GM21423 (cell line): ENCODE measurements at regions not wholly inside any gene's neighbourhood (a gene's known extent, or its start where the extent isn't known, plus 50 kb on each side); places are given as distances from the start of the nearest gene placed in this dataset.

Experiments used
- ATAC-seq: cut with Tn5 transposase; IDR thresholded peaks from one replicate; pipeline ENCODE4 v1.9.1; 2021; ENCODE audit warnings: mild to moderate bottlenecking, moderate library complexity; ENCODE audit not compliant: unreplicated experiment

- ATAC-seq = no peak
These were observed 267.7 kb downstream of the TLE3 start for GRCh38 chr15:69829974-69830373.

DNA sequence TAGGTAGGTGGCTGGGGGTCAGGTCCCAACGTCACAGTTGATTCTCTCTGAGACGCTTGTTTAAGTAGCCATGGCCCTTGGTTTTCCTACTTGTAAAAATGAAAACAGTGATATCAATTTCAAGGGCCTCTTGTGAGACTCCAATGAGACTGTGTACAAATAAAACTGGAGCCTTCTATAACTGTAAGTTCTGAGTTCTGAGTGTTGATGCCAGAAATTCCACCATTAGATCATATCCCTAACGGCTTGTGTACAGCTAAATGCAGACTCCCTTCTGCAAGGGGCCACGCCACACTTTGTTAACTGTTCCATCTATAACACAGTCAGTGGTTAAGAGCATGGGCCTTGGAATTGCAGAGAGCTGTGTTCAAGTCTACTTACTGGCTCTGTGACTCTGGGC, 267.3 kb downstream of the TLE3 start:
- no peak for ATAC-seq

GRCh38 chr15:69830876-69831275, 266.8 kb downstream of the TLE3 start:
- ATAC-seq = no peak

DNA sequence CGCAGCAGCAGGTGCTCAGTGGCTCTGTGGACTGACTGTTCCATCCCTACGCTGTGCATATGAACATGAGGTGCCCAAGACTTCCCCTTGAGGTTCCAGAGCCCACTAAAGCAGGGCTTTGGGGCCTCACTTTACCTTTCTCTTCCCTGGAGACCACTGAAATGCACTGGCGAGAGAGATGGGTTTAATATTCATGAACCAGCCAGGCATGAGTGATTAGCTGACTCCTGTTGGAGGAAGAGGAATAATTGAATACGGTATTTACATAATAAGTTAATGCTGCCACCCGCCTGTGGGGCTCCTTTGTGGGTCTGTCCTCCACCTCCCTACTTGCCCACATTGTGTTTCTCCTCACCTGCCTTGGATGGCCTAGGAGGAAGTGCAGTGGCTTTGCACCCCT, 263.4 kb downstream of the TLE3 start:
- no peak for ATAC-seq

- no peak for ATAC-seq
These were observed 263.0 kb downstream of the TLE3 start for GRCh38 chr15:69834761-69835160.

DNA sequence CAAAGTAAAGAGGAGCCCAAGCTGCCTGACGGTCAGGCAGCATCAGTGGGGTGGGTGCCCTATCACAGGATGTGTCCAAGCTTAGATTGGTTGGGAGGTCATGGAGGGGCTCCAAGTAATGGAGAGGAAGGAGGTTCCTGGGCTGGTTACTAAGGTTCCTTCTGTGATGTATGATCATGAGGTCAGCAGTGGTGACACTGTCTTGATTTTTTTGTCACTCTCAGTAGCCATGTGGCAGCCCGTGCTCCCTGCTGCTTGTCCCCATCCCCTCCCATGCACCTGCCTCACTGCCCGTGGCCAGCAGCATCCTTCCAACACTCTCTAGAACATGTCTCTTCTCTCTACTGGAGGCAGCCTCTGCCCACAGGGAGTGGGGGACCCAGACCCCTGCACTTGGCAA, 261.7 kb downstream of the TLE3 start:
- ATAC-seq = no peak

DNA sequence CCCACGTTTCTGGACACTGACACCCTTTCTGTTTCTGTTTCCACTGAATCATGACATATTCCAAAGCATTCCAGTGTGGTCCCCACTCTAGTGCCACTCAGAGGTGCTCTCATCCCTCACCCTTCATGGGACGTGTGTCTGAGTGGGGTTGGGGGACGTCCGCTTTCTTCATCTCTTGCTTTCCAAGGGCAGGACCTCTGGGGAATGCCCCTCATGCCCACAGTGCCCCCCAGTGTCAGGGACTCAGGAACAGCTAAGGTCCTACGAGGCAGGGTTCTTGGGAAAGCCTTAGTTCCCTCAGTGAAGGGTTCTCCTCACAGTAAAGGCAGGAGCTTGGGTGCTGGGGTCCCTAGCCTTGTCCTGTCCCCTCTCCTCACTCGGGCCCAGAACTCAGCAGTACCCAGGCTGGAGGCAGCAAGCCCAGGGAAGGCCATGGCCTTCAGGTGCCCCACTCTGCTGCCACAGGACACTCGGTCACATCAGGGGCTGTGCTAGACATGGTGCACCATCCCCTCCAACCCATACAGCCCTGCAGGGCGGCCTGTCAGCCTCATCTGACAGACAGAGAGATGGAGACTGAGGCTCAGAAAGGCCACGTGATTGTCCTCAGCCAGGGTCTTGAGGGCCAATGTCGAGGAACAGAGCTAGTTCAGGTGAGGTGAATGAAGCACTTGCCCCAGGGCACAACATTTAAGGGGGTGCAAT, 261.0 kb downstream of the TLE3 start:
- no peak for ATAC-seq

- ATAC-seq = no peak
These were observed 259.4 kb downstream of the TLE3 start for GRCh38 chr15:69838338-69838737.

- no peak for ATAC-seq
These were observed 258.7 kb downstream of the TLE3 start for GRCh38 chr15:69838994-69839393.

DNA sequence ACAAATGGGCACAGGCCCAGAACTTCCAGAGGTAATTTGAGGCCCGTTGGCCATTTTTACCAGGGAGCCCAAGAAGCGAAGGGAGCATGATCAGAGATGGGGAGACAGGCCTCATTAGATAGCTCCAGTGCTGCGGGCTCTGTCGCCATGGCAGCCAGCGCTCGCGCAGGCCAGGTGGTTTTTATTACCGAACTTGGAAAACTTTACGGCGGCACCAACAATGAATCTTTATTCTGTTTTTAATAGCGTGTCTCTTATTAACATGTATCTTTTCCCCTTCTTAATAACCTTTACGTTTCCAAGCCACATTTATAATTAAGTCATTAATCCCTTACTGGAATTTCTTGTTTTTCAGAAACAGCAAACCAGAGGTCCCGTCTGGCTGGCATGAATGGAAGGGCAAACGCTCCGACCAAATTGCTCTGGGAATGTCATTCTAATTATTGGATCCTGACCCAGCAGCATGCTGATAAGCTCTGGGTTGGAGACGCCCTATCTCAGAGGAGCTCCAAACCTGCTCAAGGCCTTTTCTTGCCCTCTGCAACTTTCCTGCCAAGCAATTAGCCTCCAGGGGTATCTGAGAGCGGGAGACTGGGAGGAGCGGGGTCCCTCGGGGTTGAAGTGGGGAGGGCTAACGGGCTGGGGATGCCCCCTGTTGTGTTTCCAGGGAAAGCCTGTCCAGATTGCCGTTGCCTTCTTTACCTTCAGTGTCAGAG, 256.4 kb downstream of the TLE3 start:
- ATAC-seq = no peak

DNA sequence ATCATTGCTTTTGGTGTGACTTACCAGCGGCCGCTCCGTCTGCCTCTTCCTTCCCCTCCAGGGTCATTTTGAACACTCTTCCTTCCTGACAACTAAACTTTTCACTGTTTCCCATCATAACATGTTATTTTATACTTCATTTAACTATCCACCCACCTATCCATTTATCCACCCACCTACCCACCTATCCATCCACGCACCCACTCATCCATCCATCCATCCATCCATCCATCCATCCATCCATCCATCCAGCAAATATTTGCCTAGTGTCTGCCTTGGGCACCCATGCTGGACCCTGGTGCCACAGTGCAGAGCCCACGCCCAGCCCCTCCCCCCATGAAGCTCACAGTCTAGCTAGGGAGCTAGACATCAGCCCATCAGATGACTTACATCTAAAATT, 254.9 kb downstream of the TLE3 start:
- ATAC-seq = no peak

GRCh38 chr15:69843276-69843899, 254.3 kb downstream of the TLE3 start:
- ATAC-seq = no peak

DNA sequence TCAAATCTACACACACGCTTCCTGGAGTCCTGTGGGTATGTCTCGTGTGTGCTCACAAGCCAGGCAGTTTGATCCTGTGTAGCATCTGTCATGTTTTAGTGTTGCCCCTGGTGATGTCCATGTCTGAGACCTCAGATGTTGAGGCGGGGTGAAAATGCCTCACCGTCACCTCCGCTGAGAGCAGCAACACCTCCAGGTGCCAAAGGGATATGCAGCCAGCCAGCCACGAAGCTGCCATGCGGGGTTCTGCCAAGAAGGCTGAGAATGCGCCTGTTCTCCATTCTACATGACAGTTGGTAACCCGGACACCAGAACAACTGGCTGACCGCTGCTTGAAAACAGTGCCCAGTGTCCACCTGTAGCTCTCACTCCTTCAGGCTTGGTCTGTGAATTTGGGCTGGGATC, 253.8 kb downstream of the TLE3 start:
- no peak for ATAC-seq

DNA sequence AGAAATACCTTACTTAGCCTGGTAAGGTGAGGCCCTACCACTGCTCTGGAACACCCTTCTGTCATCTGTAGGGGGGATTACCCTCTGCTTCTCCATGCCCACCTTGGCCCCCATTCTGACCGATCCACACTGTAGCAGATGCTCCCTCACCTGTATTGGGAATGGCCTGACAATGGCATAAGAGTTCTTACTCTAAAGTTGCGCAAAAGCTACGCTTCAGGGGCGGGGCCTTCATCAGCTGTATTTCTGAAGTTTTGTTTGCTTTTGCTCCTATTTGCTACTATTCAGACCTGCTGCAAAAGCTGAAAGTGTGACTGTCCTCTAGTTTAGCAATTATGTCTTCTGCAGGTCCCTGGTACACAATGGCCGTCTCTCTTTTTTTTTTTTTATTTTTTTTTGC, 252.6 kb downstream of the TLE3 start:
- ATAC-seq = no peak

- ATAC-seq = no peak
These were observed 250.1 kb downstream of the TLE3 start for GRCh38 chr15:69847625-69848024.

DNA sequence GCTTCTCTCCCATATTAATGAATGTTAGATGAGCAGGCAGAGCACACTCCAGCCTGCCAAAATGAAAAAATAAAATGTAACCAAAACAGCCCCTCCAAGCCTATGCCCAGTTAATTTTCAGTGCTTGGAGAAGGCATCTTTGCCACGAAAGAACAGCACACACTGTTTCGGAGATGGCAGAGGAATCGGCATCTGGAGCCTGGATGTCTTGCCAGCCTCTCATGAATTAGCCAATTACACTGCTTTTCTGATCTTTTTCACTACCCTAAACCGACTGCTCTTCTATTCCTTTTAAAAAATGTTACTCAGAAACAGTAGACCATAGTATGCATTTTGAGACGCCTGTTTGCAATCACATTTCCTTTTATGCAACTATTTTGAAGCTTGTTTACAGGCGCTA, 249.6 kb downstream of the TLE3 start:
- ATAC-seq = no peak

GRCh38 chr15:69848551-69849231, 249.0 kb downstream of the TLE3 start:
- ATAC-seq = no peak

- ATAC-seq = no peak
These were observed 248.5 kb downstream of the TLE3 start for GRCh38 chr15:69849232-69849610.

- no peak for ATAC-seq
These were observed 245.2 kb downstream of the TLE3 start for GRCh38 chr15:69852482-69852881.

GRCh38 chr15:69852916-69853315, 244.8 kb downstream of the TLE3 start:
- no peak for ATAC-seq

DNA sequence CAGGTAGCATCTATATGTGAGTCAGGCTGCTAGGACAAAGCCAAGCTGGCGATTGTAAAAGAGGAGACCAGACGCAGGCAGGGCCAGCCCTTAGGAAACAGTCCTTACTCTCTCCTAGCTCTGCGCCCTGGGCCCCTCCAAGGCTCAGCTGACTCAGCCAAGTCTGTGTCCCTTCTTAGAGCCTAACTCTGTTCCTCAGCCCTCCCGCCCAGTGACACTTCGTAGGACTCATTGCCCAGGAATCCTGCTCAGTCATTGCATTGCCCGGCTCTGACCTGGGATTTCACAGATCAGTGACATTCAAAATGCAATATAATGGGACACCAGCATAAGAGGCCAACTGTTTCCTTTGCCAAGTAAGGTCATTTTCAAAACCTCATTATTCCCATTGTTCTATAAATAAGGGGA, 244.2 kb downstream of the TLE3 start:
- ATAC-seq = no peak

DNA sequence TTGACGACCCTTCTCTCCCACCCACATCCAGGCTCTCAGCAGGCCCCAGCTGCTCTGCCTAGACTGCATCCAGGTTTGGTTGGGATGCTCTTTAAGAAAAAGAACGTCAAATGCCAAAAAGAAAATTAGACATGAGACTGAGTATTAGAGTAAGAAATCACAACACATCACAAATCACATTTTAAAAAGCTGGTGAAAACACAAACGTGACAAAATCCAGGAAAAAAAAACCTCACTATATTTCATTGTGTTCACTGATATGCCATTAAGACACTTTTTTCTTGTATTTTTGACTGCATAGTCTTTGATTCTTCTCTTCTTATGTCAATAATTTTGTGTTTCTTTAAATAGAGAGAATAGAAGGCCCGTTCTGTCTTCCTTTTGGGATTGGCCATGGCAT, 243.7 kb downstream of the TLE3 start:
- ATAC-seq = no peak
